Stimulated activated CD4-positive, alpha-beta T cell treated with anti-CD3 and anti-CD28 coated beads, Interleukin-12 subunit alpha, Interleukin-12 subunit beta, amount 100 ng/mL, for 48 hours (primary cell): ENCODE measurements at regions not wholly inside any gene's neighbourhood (a gene's known extent, or its start where the extent isn't known, plus 50 kb on each side); places are given as distances from the start of the nearest gene placed in this dataset.
"Not testable (repeated sequence)": the region's sequence is repeated elsewhere in the genome, so short reads cannot be mapped to it uniquely, and the experiment has no call there.

ENCODE experiments used
- DNase-seq, 3 donors: peaks; one replicate each; pipeline ENCODE4 v3.0.0-alpha.2; 2020; ENCODE audit warnings: low read depth in 2 of 3, low spot score in 1 of 3

GRCh38 chr10:121265360-121266123, 332.7 kb downstream of the FGFR2 start:
- no peak for DNase-seq

DNA sequence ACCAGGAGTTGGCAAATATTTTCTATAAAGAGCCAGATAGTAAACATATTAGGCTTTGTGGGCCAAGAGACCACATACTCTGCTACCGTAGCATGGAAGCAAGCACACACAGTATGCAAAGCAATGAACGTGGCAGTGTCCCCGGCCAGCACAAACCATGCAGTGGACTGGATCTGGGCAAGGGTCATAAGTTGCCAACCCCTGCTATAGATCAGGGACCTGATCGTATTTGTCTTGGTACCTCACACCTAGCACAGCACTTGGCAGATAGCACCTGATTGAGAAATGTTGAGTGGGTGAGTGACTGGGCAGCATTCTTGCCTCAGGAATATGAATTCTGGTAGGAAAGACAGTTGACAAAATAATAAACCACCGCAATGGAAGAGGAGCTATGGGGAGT, 331.9 kb downstream of the FGFR2 start:
- DNase-seq, result no peak

GRCh38 chr10:121267236-121268003, 330.8 kb downstream of the FGFR2 start:
- no peak for DNase-seq

- no peak for DNase-seq
These were observed 329.9 kb downstream of the FGFR2 start for GRCh38 chr10:121268363-121268762.

DNA sequence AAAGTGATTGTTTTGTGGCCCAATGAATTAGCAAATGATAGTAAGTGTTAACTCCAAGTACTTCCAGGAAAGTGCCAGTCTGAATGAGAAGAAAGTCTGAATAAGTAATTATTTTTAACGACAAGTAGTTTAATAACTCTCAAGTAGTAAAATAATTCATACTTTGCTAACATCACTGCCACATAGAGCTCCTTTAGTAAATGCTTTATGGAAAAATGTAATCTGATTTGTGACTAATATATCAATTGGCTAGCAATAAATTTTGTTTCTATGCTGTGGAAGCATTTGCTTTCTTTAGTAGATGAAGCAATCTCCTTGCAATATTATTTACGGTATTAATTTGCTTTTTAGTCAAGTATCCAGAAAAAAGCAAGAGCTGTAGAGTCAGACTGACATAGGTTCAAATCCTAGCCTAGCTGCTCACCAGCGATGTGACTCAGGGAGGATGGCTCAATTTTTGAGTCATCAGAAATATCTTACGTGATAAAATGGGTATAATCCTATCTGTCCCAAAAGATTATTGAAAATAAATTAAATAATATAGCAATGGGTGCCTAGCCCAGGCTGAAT, 329.3 kb downstream of the FGFR2 start:
- DNase-seq, result no peak

GRCh38 chr10:121270906-121271305, 327.3 kb downstream of the FGFR2 start:
- DNase-seq, result no peak

- no peak for DNase-seq
These were observed 322.2 kb downstream of the FGFR2 start for GRCh38 chr10:121276046-121276445.

GRCh38 chr10:121276822-121277221, 321.4 kb downstream of the FGFR2 start:
- DNase-seq, result no peak

DNA sequence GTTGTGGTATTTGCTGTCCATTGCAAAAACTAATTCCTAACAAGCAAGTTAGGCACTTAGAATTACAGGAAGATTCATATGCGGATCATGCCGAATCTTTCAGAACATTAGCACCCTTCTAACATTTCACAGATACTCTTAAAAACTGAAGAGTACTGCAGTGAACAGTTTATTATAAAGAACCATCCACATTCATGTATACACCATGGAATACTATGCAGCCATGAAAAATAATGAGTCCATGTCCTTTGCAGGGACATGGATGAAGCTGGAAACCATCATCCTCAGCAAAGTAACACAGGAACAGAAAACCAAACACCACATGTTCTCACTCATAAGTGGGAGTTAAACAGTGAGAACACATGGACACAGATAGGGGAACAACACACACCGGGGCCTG, 319.9 kb downstream of the FGFR2 start:
- not testable (repeated sequence) for DNase-seq

- DNase-seq, result no peak
These were observed 316.7 kb downstream of the FGFR2 start for GRCh38 chr10:121281576-121281975.

DNA sequence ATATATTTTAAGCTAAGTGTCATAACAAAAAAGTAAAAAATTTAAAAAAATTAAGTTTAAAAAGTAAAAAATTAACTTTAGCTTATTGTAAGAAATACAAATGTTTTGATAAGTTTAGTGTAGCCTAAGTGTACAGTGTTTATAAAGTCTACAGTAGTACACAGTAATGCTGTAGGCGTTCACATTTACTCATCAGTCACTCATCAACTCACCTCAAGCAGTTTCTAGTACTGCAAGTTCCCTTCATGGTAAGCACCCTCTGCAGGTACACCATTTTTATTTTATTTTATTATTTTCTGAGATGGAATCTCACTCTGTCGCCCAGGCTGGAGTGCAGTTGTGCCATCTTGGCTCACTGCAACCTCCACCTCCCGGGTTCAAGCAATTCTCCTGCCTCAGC, 316.0 kb downstream of the FGFR2 start:
- DNase-seq, result no peak

GRCh38 chr10:121282797-121283515, 315.3 kb downstream of the FGFR2 start:
- no peak for DNase-seq

DNA sequence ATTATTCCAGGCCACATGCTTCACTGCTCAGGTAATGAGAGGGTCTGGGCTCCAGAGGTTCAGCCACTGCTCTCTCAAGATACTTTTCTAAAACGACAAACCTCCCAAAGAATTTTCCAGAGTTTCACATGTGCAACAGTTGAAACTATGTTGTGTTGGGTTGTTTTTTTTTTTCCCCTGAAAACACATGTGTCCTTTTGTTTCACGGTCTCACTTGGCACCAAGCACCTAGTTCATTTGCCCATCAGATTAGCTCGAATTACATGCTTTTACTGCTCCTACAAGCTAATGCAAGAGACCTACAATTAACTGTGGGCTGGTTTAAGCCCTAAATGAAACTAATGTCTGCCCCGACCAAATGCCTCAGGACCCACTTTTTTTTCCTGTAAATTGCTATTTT, 313.3 kb downstream of the FGFR2 start:
- DNase-seq, result no peak

- DNase-seq, result no peak
These were observed 312.6 kb downstream of the FGFR2 start for GRCh38 chr10:121285406-121286196.

DNA sequence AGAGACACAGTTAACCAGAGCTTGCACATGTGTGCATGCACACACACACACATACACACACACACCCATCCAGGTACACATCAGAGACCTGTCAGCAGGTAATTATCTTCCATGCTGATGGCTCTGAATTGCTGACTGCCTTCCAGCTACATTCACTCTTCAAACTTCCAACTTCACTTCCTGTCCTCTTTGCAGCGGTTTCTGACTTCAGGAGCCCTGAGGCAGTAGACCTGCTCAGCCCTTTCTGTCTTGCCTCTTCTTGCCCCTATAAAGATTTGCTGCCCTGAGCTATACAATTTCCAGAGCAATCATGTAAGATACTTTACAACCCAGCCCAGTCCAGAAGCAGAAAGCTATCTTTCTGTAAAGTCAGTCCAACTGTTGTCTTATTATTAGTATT, 310.2 kb downstream of the FGFR2 start:
- no peak for DNase-seq

GRCh38 chr10:121288864-121289661, 309.2 kb downstream of the FGFR2 start:
- DNase-seq, result no peak

- DNase-seq, result no peak
These were observed 308.4 kb downstream of the FGFR2 start for GRCh38 chr10:121289800-121290199.

GRCh38 chr10:121290674-121291073, 307.6 kb downstream of the FGFR2 start:
- no peak for DNase-seq

DNA sequence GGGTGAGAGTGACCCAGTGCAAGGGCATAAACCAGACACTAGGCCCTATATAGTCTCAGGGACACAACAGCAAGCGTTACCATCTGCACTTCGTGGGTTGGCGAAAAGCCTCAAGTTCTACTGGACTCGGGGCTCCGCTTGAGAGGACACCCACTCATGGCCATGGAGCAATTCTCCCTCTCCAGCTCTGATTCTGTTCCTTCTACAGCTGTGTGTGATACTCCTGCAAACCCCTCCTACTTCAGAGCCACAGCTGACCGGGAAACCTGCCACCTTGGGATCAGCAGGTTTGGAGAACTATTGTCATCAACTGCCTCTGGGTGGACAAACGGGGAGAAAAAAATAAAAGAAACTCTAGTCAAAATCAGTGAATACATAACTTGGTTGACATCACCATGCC, 306.9 kb downstream of the FGFR2 start:
- no peak for DNase-seq

- DNase-seq, result no peak
These were observed 306.4 kb downstream of the FGFR2 start for GRCh38 chr10:121291823-121292222.
